ENCODE measurements at regions not wholly inside any gene's neighbourhood (a gene's known extent, or its start where the extent isn't known, plus 50 kb on each side); places are given as distances from the start of the nearest gene placed in this dataset.

GRCh38 chr2:215755641-215756345, 257.6 kb downstream of the MREG start:
- ATAC-seq (no peak), DNase-seq (no peak)
- intact Hi-C loops (cut with DNase I), result no loop called here

- ATAC-seq (peak in 1 of 2 donors; percentile 37), DNase-seq (no peak)
- intact Hi-C loops (cut with DNase I), result no loop called here
Observed at GRCh38 chr2:215754546-215754945, 258.8 kb downstream of the MREG start.

GRCh38 chr2:215753808-215754207, 259.5 kb downstream of the MREG start:
- peak in 1 of 2 donors; percentile 39 for ATAC-seq
- intact Hi-C loops (cut with DNase I), result no loop called here

GRCh38 chr2:215752991-215753390, 260.4 kb downstream of the MREG start:
- no peak for ATAC-seq
- intact Hi-C loops (cut with DNase I), result no loop called here
- DNase-seq, result no peak

More at GRCh38 chr2:215753808-215754207, 259.5 kb downstream of the MREG start:
- no peak for DNase-seq

- no peak for ATAC-seq
- intact Hi-C loops (cut with DNase I), result no loop called here
- no peak for DNase-seq
Observed at GRCh38 chr2:215752436-215752835, 260.9 kb downstream of the MREG start.

GRCh38 chr2:215751911-215752272, 261.5 kb downstream of the MREG start:
- DNase-seq (no peak), ATAC-seq (no peak)
- intact Hi-C loops (cut with DNase I), result no loop called here

- intact Hi-C loops (cut with DNase I), result no loop called here
- DNase-seq (no peak), ATAC-seq (no peak)
Observed at GRCh38 chr2:215751200-215751910, 262.0 kb downstream of the MREG start.

- ATAC-seq, result no peak
- intact Hi-C loops (cut with DNase I), result no loop called here
- DNase-seq, result no peak
Observed at GRCh38 chr2:215750763-215751162, 262.6 kb downstream of the MREG start.

- DNase-seq (peak; percentile 76), ATAC-seq (peak; percentile 76 to 87)
- intact Hi-C loops (cut with DNase I), result no loop called here
Observed at GRCh38 chr2:215749092-215749957, 264.0 kb downstream of the MREG start.

- DNase-seq (peak; percentile 31), ATAC-seq (peak; percentile 42 to 52)
- intact Hi-C loops (cut with DNase I), result no loop called here
Observed at GRCh38 chr2:215748446-215748845, 264.9 kb downstream of the MREG start.

- DNase-seq, result no peak
- intact Hi-C loops (cut with DNase I), result no loop called here
Observed at GRCh38 chr2:215746887-215747615, 266.3 kb downstream of the MREG start.

GRCh38 chr2:215746226-215746886, 267.0 kb downstream of the MREG start:
- intact Hi-C loops (cut with DNase I), result no loop called here
- ATAC-seq (no peak), DNase-seq (no peak)

More at GRCh38 chr2:215746887-215747615, 266.3 kb downstream of the MREG start:
- no peak for ATAC-seq

GRCh38 chr2:215745331-215745730, 268.0 kb downstream of the MREG start:
- DNase-seq (no peak), ATAC-seq (no peak)
- intact Hi-C loops (cut with DNase I), result no loop called here

GRCh38 chr2:215744514-215744913, 268.8 kb downstream of the MREG start:
- DNase-seq (no peak), ATAC-seq (no peak)
- intact Hi-C loops (cut with DNase I), result no loop called here

GRCh38 chr2:215743066-215743465, 270.3 kb downstream of the MREG start:
- intact Hi-C loops (cut with DNase I), result no loop called here
- ATAC-seq (no peak), DNase-seq (no peak)

GRCh38 chr2:215742021-215742420, 271.3 kb downstream of the MREG start:
- ATAC-seq (no peak), DNase-seq (no peak)
- intact Hi-C loops (cut with DNase I), result no loop called here

- intact Hi-C loops (cut with DNase I), result no loop called here
- DNase-seq, result no peak
- ATAC-seq, result no peak
Observed at GRCh38 chr2:215740071-215740470, 273.3 kb downstream of the MREG start.

GRCh38 chr2:215738351-215738750, 275.0 kb downstream of the MREG start:
- peak in 1 of 2 donors; percentile 36 for ATAC-seq
- intact Hi-C loops (cut with DNase I), result no loop called here
- no peak for DNase-seq

- no peak for ATAC-seq
- no peak for DNase-seq
- intact Hi-C loops (cut with DNase I), result no loop called here
Observed at GRCh38 chr2:215737477-215737876, 275.9 kb downstream of the MREG start.
